ENCODE measurements at regions not wholly inside any gene's neighbourhood (a gene's known extent, or its start where the extent isn't known, plus 50 kb on each side); places are given as distances from the start of the nearest gene placed in this dataset.

DNA sequence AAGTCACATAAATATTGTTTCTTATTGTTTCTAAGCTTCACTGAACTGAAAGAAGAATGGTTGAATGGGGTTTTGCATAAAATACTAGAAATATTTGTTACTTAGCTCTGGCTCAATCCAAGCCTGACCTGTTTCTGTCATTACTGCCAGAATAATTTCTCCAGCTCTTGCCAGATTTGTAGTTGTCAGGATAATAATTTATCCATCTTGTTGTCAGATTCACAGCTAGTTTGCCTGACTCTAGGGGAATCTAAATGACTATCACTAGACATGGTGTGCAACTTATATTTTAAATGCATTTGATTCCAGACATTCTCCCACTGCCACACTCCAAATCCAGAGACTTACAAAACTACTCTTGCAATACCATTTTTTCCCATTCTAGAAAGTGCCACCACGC is 422.7 kb downstream of the ZSWIM6 start:
- ATAC-seq (no peak), DNase-seq (no peak)
- intact Hi-C loops (cut with DNase I), result no loop called here

DNA sequence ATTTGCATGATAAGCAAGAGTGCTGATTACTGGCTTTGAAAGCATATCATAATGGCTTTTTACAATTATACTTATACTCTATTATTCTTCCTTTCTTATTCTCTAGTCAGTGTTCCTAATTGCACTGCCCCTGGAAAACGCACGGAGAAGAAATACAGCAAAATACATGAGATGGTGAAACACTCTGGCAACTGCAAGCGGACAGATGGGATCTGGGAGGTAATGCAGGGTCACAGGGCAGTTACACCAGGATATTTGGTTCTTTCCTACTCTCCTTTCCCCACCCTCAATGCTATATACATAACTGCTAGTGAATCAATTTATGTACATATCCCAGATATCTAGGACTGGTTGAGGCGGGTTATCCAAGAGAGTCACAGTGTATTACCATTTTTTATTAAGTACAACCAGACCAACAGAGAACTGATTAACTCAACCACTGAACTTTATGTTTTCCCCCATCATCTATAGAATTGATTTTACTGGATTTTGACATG is 423.7 kb downstream of the ZSWIM6 start:
- intact Hi-C loops (cut with DNase I), result no loop called here
- ATAC-seq, result no peak

DNA sequence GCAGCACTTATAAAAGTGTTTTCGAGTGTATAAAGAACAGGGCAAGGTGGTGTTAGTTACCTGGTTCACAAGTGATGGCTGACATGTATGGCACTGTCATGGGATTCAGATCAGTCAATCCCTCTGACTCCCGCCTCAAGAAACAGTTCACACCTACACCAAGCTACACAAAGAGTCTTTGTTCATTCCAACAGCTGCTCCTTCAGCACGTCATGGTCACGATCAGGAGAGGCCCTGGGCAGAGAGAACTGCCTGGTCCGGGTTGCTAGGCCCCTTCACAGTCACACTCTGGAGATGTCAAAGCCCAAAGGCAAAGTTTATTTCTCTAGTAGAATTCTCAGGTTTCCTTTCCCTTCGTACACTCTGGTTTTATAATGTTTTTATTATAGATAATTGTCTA is 426.7 kb downstream of the ZSWIM6 start:
- DNase-seq, result no peak
- ATAC-seq, result no peak
- intact Hi-C loops (cut with DNase I), result no loop called here

More for the DNA sequence above, 423.7 kb downstream of the ZSWIM6 start:
- no peak for DNase-seq

DNA sequence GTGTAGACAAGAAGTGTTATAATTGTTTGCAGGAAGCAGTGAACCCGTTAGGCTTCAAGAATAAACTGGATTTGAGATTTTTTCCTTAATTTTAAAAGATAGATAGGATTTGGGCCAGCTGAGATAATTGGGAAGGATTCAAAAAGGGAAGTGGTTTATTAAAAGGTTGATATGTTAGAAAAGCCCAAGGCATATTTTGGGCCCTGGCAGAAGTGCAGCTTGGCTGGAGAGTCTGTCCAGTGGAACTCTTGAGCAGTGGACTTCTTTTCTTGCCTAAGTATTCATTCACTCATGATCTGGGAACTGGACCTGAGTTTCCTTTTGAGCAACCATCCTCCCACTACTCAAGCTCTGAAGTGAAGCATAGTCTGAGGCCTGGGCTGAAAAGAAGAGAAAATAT is 433.4 kb downstream of the ZSWIM6 start:
- ATAC-seq (no peak), DNase-seq (no peak)
- intact Hi-C loops (cut with DNase I), result no loop called here

DNA sequence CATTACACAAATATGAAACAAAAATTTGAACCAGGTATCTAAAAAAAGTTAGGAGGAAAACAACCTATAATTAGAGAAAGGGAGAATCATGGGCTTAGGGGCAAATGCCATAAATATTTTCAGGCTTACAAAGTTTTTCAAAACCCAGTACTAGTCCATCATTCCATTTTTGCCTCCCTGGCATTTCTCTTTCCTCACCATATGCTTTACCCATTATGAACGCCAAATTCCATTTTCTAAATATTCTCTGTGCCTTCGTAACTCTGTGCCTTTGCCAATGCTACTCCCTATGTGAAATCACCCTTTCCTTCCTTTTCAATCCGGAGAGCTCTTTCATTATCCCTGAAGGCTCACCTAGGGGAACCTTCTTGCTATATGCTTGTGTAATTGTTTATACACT is 434.1 kb downstream of the ZSWIM6 start:
- no peak for DNase-seq
- intact Hi-C loops (cut with DNase I), result no loop called here

DNA sequence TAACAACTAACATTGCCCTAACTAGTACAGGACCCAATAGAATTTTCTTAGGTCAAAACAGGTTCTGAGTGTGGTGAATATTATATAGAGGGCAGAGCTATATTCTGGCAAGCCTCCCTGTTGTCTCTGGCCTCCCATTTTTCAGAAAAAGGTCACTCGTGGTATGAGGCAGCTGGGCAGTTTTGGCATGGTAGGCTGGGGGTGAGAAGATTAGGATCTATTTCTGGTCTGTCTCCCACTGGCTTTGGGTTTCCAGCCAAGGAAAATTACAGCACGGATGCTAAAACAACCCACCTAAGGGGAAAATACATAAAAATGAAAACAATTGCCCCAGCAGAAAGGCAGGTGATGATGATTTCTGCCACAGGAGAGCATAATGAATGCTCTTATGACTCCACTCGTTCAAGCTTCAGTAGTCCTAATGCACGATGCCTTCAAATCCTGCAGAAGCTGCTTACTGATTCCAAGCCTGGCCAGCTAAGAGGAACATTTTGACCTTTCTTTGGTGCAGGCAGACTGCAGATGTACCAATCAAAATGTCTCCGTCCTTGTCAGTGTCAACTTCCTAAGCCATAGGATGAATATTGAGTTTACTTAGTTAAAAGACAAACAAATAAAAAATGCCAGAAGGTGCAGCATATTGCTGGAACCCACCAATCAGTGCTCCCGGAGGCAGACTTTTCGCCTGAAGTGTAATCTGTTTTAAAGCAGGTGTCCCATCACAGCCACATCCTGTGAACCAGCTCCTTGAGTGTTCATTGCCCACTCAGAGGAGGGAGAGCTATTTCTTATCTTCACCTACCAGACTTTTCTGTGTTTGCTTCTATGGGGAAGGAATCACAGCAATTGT is 435.4 kb downstream of the ZSWIM6 start:
- intact Hi-C loops (cut with DNase I), result no loop called here
- no peak for DNase-seq
- ATAC-seq, result no peak

More for the DNA sequence above, 434.1 kb downstream of the ZSWIM6 start:
- no peak for ATAC-seq

DNA sequence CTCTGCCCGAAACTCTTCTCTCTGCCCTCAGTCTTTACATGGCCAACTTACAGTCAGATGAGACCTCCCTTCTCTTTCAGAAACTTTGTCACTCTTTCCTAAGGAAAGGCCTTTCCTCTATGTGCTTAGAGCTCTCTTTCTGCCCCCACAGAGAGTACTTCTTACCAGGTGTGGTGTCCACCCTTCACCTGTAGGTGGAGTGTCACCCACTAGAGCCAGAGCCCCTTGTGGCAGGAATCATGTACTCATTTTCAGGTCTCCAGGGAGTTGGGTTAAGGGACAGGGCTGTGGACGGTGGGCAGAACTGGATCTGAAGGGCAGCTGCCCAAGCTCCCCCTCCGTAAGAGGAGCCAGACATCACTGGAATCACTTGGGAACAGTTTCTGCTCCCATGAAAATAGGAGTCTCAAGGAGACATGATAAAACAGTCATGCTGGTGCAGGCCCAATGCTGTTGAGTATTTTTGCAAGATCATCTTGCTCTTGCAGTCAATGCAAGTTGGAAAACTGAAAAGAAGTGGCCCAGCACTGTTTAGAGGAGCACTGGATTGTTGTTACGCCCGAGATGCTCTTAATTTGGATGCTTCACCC is 436.7 kb downstream of the ZSWIM6 start:
- no peak for ATAC-seq
- no peak for DNase-seq
- intact Hi-C loops (cut with DNase I), result no loop called here

DNA sequence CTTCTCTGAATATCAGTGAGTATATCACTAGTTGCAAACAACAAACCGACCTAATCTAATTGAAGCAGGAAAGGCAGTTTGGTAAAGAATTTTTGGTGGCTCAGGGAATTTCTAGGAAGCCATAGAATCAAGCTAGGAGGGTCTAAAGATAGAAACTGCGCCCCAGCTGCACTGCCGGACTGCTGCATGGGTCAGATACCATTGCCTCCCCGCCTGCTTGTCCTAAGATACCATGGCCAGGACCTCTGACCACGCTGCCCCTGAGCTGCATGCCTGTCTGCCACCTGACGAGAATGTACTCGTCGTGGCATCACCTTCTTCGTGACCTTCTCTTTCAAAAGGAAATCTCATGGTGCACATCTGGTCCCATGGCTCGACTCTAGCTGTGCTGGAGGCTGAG is 439.0 kb downstream of the ZSWIM6 start:
- intact Hi-C loops (cut with DNase I), result no loop called here
- ATAC-seq (no peak), DNase-seq (no peak)

DNA sequence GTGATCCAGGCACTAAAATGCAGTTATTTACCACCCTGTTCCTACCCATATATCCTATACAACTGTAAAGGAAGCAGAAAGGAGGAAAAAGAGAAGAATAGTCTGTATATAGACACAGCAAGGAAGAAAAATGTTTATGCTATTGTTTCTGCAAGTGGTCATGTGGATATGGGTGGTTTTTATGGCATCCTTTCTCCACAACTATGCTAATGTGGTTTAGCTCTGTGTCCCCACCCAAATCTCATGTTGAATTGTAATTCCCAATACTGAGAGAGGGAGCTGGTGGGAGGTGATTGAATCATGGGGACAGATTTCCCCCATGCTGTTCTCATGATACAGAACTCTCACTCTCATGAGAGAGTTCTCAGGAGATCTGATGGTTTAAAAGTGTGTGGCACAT is 439.8 kb downstream of the ZSWIM6 start:
- no peak for DNase-seq
- ATAC-seq, result no peak
- intact Hi-C loops (cut with DNase I), result no loop called here

DNA sequence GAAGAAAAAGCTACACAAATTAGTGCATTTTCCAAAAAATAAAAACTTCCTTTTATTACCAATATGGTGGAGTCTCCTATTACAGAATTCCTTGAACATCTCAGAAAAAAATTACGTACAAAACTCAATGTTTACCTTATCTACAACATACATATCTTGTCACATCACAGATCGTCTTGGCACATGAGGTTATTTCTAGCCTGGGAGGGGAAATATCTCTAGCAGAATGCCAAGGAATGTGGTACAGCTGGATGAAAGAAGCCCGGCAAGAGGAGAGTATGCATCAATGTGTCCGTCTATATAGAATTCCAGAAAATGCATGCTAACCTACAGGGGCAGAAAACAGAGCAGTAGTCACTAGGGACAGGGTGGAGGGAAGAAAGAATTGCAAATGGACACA is 443.8 kb downstream of the ZSWIM6 start:
- ATAC-seq, result no peak
- no peak for DNase-seq
- intact Hi-C loops (cut with DNase I), result no loop called here

DNA sequence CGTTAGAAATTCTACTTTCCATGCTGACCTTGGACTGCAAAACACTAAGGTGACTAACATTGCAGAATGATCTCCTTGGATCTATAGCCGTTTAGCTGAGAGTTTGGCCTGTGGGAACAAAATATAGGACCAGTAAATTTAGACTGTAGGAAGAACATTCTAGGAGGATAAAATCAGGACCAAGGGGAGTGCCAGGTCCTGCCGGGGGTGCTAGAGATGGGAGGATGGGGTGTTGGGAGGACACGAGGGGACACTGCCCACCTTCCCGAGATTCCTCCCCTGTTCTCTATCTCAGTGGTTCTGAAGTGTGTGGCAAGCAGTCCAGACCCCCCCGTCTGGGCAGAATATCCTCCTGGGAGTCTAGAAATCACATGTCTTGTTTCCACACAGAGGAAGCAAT is 445.2 kb downstream of the ZSWIM6 start:
- ATAC-seq, result no peak
- no peak for DNase-seq
- intact Hi-C loops (cut with DNase I), result no loop called here

DNA sequence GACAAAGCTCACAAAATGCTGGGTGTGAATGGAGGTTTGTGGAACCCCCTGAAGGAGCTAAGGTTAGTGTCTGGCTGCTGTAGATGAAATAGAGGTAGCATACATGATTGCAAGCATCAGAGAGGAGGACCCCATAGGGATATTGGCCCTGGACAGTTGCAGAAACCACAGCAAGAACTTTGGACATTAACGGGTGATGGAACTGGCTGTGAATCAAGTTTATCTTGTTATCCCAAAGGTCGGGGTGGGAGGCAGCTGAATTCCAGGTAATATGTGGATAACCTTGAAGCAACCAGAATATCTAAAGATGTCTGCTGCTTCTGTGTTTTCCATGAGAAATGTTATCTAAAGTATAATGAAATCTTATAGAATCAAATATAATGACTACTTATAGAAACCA is 447.7 kb downstream of the ZSWIM6 start:
- DNase-seq (no peak), ATAC-seq (no peak)
- intact Hi-C loops (cut with DNase I), result no loop called here

DNA sequence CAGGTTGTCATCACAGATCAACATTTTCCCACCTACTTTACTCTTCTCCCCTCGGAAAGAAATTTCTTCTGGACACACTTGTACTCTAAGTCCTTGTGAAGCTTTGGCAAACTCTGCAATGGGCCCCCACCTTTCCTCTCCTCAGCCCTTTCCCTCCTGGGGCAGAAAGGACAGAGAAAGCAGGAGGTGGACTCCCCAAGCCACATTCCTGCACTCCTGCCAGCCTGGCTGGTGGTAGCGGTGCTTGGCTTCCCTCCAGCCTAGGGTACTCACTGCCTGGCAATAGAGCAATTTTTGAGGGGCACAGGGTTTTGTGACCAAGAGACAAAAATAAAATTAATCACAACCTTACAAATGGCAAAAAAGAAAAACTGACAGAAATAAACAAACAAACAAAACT is 451.4 kb downstream of the ZSWIM6 start:
- ATAC-seq (no peak), DNase-seq (no peak)
- intact Hi-C loops (cut with DNase I), result no loop called here

DNA sequence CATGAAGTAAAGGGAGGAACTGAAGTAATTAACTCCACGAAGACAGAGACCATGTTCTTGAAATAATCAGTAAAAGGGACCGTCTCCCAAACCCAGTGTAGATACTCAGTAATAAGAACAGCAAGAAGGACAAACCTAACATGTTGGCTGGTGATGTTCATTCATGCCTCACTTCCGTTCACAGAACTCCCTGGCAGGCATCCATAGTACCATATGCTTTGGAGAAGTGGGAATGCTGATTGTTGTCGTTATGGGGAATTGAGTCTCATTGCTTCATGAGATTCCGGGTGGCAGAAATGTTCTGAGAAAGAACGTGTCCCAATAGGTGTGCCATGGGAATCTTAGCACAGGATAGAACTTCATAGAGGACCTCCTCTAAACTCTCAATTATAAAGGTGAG is 452.3 kb downstream of the ZSWIM6 start:
- DNase-seq (no peak), ATAC-seq (no peak)
- intact Hi-C loops (cut with DNase I), result no loop called here

DNA sequence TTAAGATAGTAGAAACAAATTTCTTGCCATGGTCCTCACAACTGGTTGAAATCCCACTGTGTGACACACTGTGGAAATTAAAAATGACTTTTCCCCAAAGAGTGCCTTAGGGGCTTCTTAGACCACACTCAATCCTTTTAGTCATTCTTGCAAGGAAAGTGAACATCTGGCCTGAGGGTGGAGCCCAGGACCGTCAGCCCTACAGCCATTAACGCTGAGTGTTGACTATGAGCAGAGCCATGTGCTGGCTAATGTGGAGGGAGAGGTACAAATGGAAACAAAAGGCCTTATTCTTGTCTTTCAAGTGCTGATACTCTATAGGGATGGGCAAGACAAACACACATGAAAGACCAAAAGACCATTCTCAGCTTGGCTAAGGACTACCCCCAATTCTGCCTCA is 456.5 kb downstream of the ZSWIM6 start:
- intact Hi-C loops (cut with DNase I), result no loop called here
- ATAC-seq, result no peak
- no peak for DNase-seq

DNA sequence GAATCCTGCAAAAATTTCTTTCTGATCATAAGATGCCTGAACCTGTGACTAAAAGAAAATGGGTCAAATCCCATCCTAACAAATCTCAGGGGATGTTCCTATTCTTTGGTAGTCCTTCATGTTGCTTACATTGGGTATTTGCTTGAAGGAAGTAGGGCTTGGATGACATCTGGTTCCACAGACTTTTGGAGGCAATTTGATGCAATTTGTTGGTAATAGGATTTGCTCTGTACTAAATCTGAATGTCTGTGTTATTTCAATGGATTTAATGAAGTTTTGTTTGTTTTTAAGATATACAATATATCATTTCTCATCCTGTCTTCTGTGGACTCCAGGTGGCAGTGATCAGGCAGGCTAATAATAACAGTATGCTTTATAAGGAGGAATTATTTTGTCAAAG is 457.9 kb downstream of the ZSWIM6 start:
- intact Hi-C loops (cut with DNase I), result no loop called here
- no peak for ATAC-seq
- no peak for DNase-seq

DNA sequence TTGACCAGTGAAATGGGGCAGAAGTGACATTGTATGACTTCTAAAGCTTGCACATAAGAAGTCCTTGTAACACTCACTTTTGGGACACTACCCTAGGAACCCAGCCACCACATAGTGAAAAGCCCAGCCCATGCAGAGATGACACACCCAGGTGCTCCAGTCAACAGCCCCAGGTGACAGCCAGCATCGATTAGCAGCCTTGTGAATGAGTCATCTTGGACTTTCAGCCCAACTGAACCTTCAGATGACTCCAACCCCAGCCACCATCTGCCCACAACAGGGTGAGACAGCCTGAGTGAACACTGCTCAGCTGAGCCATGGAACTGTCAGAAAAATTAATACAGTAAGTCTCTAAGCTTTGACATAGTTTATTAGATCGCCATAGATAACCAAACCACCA is 458.6 kb downstream of the ZSWIM6 start:
- ATAC-seq, result no peak
- intact Hi-C loops (cut with DNase I), result no loop called here

DNA sequence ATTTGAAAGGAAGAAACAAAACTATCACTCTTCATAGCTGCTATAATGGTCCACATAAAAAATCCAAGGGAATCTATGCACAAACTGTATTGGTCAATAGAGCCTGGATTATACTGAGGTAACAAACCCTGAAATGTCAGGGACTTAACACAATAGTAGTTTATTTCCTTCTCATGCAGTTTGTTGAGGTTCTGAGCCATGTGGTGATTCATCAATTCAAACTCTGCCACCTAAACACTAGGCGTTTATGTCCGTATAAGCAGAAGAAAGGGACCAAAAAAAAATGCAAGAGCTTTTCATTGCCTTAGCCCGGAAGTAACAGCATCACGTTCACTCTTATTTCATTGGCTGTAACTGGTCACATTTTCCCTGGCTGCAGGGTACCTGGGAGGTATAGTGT is 464.7 kb downstream of the ZSWIM6 start:
- intact Hi-C loops (cut with DNase I), result no loop called here
- ATAC-seq, result no peak
- DNase-seq, result no peak

More for the DNA sequence above, 458.6 kb downstream of the ZSWIM6 start:
- no peak for DNase-seq

DNA sequence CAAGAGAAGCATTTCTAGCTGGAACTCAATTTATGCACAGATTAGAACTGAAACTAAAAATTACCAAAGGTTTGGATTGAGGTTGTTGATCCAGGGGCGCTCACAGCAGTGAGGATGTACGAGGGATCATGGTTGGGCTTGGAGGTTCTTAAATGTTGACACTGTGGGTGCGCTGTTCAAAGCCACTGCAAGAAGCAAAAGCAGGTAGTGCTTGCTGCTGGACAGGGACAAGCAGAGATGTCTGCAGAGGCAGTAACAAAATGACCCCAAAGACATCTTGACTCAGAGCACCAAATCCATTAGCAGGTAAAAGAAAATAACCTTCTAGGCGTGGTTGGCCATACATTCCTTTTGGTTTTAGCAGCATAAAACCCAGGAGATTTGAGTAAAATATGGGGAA is 468.4 kb downstream of the ZSWIM6 start:
- DNase-seq (no peak), ATAC-seq (no peak)
- intact Hi-C loops (cut with DNase I), result no loop called here

DNA sequence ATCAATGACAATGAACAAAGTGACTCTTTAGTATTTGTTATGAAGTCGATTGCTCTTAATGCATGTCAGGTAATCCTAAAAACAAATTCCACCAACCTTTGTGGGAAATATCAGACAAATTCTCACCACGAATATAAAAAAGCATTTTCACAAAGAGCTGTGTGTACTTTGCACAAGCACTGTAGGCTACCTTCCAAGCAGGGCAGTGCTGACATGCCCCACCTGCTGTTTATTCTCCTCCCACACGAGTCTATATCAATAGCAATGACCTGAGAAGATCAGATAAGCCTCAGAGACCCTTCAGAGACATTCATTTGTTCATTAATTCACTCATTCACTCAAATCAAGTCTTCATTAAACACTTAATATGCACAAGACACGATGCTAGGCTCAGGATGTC is 469.1 kb downstream of the ZSWIM6 start:
- intact Hi-C loops (cut with DNase I), result no loop called here
- ATAC-seq, result no peak

DNA sequence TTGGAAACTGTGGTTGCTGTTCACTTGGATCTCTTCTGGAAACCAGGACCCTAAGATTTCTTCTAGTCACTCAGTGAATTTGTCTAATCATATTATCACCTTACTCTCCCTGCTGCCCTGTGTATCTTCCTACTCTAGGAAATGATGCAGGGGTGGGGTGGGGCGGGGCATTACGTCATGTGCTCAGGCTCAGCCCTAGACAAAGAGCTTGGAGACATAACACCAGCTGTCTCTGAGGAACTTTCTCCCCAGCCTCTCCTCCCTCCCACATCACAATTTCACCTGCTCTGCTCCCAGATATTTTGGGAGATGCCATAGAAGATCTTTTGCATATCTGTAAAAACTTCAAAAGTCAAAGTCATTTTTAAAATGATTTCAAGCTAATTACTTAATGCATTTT is 470.4 kb downstream of the ZSWIM6 start:
- intact Hi-C loops (cut with DNase I), result no loop called here
- ATAC-seq (no peak), DNase-seq (no peak)

More for the DNA sequence above, 469.1 kb downstream of the ZSWIM6 start:
- no peak for DNase-seq

All from left cardiac atrium (tissue), 4 donors.